Inflammatory macrophage treated with lipopolysaccharide for 1 hour (primary cell): ENCODE measurements at regions not wholly inside any gene's neighbourhood (a gene's known extent, or its start where the extent isn't known, plus 50 kb on each side); places are given as distances from the start of the nearest gene placed in this dataset.

Experiments used
- DNase-seq, 2 donors: peaks; one replicate each; pipeline ENCODE4 v3.0.0-alpha.2; 2020 to 2022

DNA sequence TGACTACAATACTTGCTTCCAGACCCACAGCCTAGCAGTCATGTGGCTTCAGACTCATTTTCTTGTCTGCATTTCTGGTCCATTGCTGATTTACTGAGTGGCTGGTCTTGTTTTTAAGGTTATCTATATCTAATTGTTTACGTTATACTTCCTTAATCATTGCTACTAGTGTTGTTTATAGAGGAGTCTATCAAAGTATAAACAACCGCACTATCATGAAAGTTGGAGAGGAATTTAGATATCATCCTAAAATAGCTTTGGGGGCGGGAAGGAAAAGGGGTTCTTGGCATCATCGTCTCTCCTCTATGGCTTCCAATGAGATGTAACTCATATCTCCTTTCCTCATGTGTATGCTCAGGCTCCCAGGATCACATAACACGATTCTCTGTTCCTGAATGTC is 372.1 kb upstream of the PBX1 start:
- DNase-seq, result no peak

DNA sequence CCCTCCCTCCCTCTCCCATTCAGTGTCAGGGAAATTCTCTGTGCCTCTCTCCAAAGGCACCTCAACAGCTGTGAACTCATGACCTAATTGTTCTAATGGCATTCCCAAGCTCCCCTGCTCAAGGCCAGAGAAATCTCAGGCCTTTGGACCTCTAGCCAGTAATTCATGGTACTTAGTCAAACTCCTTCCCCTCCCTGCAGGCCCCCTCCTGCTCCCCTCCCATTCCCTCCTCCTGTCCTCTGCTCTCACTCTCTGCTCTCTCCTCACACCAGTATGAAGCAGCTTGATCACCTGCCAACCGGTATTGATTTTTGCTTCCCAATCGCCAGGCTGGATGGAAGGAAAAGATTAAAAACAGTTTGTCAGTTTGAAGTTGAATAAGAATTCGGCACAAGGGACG is 370.5 kb upstream of the PBX1 start:
- DNase-seq, result no peak

- no peak for DNase-seq
Measured at GRCh38 chr1:164191191-164191590, 367.8 kb upstream of the PBX1 start.

DNA sequence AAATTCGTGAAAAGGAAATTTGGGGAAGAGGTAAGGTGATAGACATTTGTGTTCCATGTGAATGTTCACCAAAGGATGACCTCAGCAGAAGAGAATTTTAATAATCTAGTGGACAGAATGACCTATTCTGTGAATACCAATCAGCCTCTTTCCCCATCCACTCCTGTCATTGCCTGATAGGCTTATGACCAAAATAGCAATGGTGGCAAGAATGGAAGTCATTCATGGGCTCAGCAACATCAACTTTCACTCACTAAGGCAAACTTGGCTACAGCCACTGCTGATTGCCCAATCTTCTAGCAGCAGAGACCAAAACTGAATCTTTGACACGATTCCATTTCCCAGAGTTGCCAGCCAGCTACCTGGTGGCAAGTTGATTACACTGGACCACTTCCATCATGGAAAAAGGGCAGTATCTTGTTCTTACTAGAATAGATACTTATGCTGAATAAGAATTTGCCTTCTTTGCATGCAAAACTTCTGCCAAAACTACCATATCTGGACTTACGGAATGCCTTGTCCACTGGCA is 348.7 kb upstream of the PBX1 start:
- DNase-seq, result no peak

DNA sequence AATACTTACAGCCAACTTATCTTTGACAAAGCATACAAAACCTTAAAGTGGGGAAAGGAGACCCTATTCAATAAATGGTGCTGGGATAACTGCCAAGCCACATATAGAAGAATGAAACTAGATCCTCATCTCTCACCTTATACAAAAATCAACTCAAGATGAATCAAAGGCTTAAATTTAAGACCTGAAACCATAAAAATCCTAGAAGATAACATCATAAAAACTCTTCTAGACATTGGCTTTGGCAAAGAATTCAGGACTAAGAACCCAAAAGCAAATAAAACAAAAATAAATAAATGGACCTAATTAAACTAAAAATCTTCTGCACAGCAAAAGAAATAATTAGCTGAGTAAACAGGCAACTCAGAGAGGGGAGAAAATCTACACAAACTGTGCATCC is 335.6 kb upstream of the PBX1 start:
- no peak for DNase-seq

DNA sequence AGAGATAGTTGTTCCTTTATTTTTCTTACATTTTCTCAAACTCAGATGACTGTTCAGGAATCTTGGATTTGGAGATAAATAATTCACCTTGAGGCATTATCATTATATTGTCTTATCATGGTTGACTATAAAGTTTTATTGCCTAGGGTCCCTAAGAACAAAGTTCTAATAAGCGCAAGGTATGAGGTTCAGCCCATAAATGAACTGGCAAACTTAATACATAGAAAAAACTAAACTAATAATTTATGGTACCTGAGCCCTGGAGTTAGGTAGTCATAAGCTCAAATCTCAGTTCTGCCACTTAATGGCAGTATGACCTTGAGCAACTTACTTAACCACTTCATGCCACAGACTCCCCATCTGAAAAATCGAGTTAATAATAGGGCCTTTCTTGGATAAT is 334.0 kb upstream of the PBX1 start:
- DNase-seq, result no peak

GRCh38 chr1:164226977-164227376 is 332.0 kb upstream of the PBX1 start:
- no peak for DNase-seq

DNA sequence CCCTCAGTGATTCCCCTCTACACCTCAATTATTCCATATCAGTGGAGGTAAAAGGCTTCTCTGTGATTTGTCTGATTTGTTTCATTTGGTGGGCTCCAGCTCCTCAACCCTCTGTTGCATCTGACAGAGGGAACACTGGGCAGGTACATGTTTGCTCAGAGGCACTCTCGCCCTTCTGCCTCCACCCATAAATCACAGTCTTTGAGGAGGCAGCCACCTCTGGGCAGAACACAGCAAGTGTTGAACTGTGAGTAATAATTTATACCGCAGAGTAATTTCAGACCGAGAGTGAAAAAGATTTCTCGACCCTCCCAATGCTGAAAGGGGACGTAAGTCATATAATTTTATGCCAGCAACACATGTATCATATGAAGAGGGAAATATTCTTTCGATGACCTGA is 330.1 kb upstream of the PBX1 start:
- DNase-seq, result no peak

- DNase-seq, result no peak
Measured at GRCh38 chr1:164233149-164233548, 325.8 kb upstream of the PBX1 start.

DNA sequence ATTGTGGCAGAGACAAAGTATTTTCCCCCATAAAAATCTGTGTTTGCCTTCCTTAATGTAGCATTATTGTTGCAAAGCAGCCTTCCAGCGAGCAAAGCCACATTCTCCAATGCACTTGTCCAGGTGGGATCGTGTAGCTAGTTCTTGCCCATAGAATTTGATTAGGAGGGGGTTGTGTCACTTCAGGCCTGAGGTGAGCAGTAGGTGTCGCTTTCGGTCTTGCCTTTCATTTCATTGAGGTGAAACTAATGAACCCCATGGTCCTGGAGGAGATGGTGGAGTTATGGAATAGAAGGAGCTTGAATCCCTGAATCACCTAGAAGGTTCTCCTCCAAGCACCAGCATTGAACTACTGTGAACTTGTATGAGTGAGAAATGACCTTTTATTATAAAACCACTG is 318.9 kb upstream of the PBX1 start:
- no peak for DNase-seq

GRCh38 chr1:164250365-164250764 is 308.6 kb upstream of the PBX1 start:
- DNase-seq, result no peak

GRCh38 chr1:164256456-164256855 is 302.5 kb upstream of the PBX1 start:
- DNase-seq, result no peak

DNA sequence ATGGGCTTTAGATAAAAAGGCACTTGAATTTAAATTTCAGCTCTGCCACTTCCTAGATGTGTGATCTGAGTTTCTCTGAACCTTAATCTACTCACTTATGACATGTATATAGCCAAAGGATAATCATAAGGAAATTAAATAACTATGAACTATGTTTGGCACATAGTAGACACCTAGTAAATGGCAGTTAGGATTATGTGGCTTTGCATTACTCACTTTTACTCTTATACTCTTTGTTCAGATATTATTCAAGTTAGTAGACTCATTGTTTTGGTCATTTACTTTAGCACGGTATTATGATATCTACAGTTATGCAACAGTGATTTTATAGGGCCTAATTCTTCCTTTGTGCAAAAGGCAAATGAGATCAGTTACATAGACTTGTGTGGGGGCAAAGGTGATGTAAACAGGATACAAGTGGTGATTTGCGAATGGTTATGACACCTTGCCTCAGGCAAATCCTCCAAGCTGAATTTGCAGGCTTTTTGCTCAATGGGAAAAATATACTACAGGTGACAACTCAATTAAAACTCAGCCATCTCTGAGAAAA is 297.2 kb upstream of the PBX1 start:
- DNase-seq, result no peak

GRCh38 chr1:164263540-164263939 is 295.4 kb upstream of the PBX1 start:
- no peak for DNase-seq

DNA sequence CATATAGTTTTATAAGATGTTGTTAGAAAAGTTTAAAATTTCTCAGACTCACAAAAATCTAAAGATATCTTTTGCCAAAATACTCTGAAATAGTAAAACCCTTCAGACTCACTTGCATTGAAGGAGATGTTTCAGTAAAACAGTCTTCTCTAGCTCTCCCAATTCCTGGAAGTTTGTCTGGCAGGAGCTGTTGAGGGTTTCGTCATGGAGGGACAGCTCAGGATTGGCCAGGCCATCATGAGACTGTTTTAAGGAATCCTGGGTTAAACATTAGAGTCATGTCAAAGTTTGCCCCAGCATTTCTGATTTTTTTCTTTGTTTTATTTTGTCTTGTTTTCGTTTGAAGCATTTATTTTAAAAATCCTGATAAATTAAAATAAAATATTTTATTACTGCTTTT is 293.8 kb upstream of the PBX1 start:
- DNase-seq, result no peak

- DNase-seq, result no peak
Measured at GRCh38 chr1:164272156-164272555, 286.8 kb upstream of the PBX1 start.

DNA sequence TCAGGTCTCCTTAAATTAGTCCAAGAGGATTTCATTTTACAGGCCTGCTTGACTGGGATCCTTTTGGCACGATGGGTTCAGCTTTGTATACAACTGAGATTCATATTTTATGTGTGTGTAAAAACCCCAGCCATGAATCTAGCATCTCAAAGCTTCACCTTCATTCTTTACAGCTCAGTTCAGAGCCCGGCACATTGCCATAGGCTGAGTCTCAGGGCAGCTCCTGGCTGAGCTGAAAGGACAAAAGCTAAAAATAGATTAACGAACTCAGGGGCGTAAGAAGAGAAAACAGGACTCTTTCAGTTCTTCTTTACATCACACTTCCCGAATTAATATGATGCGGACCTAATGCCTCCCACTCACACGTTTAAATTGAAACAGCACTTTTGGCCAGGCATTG is 262.8 kb upstream of the PBX1 start:
- no peak for DNase-seq

DNA sequence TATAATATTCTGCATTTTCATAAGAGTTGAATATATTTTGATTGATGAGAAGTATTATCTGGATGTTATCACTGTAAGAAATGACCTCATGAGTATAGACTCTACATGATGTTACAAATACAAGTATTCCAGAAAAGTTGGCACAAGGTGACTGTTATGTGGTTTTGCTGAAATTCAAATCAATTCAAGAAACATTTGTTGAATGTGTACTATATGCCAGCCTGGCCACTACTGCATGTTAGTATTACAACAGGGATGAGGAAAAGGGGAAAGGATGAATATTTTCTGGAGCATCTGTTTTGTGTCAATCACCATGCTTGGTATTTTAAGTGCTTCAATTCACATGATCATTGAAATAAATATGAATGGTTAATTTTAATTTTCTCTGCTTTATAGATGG is 250.9 kb upstream of the PBX1 start:
- no peak for DNase-seq

DNA sequence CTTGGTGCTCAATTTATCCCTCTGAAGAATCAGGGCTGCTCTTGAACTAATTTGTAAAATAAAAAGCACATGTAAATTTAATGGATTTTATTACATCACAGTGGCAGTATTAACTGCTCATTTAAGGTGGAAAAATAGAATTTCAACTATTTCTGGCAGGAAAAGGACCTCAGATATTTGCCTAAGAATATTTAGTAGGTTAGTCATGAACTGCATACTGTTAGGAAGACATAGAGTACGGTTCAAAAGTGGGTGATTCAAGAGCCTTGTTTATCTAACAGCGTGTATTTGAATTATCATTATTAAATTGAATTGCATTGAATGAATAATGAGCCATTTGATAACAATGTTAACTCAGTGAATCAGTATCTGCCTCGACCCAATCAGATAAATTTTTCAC is 248.8 kb upstream of the PBX1 start:
- DNase-seq, result no peak

- no peak for DNase-seq
Measured at GRCh38 chr1:164311377-164311776, 247.6 kb upstream of the PBX1 start.

DNA sequence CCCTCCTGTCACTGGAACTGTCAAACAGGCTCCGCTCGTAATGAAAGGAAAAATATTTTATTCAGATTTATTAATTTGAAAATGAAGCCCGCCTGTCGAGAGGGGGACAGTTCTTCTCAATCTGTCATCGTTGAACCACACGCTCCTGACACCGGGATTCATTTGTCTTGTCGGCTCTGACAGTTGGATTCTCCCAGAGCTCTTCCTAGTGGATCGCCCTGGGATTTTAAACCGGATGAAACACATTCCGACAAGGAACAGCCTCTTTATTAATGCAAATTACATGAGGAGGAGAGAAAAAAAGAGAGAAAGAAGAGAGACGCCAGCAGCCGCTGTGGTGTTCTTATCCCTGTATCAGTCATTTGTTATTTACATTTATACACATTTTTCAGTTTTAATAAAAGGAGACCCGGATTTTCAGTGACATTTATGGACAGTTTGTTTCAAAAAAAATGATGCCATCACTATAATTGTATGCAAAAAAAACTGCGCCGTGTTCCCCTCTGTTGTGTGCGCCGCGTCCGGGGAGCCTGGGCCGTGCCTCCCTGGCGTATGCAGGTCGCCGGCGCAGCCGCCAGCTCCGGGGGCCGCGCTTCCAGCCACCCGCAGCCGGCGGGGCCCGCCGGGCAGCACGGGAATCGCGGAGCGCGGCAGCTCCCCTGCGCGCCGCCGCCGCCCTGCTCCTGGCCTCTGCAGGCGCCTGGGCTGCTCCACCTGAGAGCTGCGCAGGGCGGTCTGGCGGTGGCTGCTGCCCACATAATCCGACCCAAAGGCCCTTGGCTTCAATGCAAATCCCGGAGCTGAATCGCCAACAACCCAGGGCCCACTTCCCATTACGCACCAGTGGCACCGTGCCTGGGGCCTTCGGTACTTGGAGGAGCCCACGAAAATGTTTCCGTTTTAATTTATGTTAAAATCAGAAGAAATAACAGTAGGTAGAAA is 237.9 kb upstream of the PBX1 start:
- DNase-seq, result no peak

DNA sequence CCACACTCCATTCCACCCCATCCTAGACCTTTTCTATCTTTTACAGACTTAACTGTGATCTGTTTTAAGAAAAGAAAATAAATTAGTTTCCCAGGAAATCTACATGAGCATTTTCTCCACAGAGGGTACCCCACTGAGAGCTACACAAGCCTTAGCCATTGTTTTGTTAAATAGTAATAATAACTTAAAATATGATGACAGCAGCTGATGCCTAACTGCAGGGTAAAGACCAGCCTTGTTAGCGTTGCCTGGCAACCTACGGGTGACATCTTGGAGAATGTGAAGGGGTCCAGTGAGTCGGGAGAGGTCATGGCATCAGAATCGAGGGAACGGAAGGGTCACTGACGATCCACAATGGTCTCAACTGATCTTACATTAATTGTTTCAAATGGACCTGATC is 233.2 kb upstream of the PBX1 start:
- DNase-seq, result no peak

DNA sequence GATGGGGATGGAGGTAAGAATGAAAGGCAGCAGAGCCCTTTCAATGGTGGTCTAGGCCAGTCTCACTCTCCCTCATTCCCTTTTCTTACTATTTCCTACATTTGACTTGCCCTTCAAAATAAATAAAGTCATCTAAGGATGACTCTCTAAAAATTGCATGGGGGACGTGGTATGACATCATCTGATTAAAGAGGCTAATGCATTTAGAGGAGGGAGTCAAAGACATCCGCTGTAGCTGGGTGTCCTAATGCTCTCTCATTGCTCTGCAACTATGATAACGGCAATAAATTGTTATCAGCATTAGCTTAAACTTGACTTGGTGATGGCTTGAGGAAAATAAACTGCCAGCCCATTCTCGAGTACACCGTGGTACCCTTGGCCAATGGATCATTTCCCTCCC is 225.6 kb upstream of the PBX1 start:
- no peak for DNase-seq

GRCh38 chr1:164337394-164337793 is 221.6 kb upstream of the PBX1 start:
- DNase-seq, result no peak

GRCh38 chr1:164337885-164338284 is 221.1 kb upstream of the PBX1 start:
- DNase-seq, result no peak
